GM12874 (cell line): ENCODE measurements at regions not wholly inside any gene's neighbourhood (a gene's known extent, or its start where the extent isn't known, plus 50 kb on each side); places are given as distances from the start of the nearest gene placed in this dataset.

Experiments used
- CTCF ChIP-seq: IDR thresholded peaks from 2 replicates; pipeline ENCODE4 v1.5.1; 2011; ENCODE audit warnings: low read depth, mild to moderate bottlenecking, control low read depth, low read length, moderate library complexity; ENCODE audit not compliant: insufficient read depth

GRCh38 chr2:217379807-217380206, 519.9 kb upstream of the TNP1 start:
- no peak for TF ChIP-seq CTCF

GRCh38 chr2:217372794-217373193, 512.9 kb upstream of the TNP1 start:
- no peak for TF ChIP-seq CTCF

GRCh38 chr2:217371781-217372213, 511.9 kb upstream of the TNP1 start:
- TF ChIP-seq CTCF: no peak

- TF ChIP-seq CTCF: no peak
These were observed 510.5 kb upstream of the TNP1 start for GRCh38 chr2:217370391-217370790.

GRCh38 chr2:217367464-217367863, 507.6 kb upstream of the TNP1 start:
- no peak for TF ChIP-seq CTCF

GRCh38 chr2:217366966-217367365, 507.1 kb upstream of the TNP1 start:
- TF ChIP-seq CTCF: no peak

GRCh38 chr2:217366266-217366895, 506.5 kb upstream of the TNP1 start:
- no peak for TF ChIP-seq CTCF
